Caki2 (cell line): ENCODE measurements at regions not wholly inside any gene's neighbourhood (a gene's known extent, or its start where the extent isn't known, plus 50 kb on each side); places are given as distances from the start of the nearest gene placed in this dataset.

Source experiments
- DNase-seq: peaks from one replicate; pipeline ENCODE4 v3.0.0-alpha.2; 2015; ENCODE audit warnings: low read depth
- in situ Hi-C: cut with HindIII; loops from 2 replicates; pipeline ENCODE4 v1.10.0; 2016; ENCODE audit warnings: low sequenced_read_pairs, low pct_unique_long_range_greater_than_20kb, mixed read lengths

DNA sequence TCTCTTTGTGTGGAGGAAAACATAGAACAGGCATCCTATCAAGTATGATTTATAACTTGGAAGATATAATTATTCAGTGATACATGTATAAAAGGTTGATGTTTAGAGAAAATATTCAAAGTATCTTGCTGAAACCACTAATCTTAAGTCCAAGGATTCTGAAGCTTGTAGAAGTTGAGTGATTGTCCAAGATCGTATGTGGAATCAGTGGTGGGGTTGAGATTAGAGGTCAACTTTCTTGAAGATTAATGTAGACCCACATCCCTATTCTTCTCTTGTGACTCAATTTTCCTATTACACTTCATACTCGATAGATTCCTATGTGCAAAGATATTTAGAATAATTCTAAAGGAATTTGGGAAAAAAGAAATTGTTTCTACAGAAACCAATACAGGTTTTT, 1565.9 kb upstream of the ACVR2A start:
- no peak for DNase-seq
- in situ Hi-C loops: no loop called here

DNA sequence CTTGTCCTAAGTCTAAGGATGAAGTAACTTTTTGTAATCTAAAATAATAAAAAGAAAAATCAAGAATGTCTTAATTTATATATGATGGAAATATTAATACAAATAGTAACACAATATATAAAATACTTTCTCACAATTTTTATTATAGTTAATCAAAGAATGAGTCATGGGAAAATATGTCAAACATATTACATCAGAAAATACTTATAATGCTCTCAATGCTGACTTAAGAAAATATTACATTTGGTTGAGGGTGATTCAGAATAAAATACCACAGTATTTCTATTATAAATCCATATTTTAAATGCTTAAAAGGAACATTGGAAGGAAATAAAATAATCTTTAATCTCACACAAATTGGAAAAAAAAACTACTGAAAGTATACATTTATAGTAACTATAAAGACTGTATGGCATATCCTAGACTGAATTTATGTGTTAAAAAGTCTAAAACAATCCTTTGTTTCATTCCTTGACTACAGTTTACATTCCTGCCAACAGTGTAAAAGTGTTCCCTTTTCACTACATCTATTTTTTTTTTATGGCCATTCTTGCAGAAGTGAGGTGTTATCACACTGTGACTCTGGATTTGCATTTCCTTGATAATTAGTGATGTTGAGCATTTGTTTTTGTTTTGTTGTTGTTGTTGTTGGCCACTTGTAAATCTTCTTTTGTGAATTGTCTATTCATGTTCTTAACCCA, 1573.5 kb upstream of the ACVR2A start:
- no peak for DNase-seq
- in situ Hi-C loops: no loop called here

- DNase-seq: no peak
- in situ Hi-C loops: no loop called here
Observed at GRCh38 chr2:146270618-146271017, 1574.2 kb upstream of the ACVR2A start.

GRCh38 chr2:146267093-146267492, 1577.7 kb upstream of the ACVR2A start:
- in situ Hi-C loops: no loop called here
- no peak for DNase-seq

DNA sequence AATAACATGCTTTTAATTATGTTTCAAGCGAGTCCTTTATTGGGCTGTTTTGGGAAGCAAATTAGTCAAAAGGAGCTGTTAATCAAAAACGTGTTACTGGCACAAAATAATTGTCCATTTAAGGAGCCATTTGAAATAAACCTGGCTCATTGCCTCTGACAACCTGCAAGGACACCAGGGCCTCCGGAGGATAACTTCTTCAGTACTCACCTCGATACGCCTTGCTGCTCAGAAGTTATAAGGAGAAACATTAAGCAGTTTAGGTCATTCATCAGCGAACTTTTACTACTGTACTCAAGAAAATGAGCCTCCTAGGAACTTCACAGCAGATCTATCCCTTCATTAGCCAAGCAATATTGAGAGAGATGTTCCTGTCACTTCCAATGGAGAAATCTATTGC, 1579.2 kb upstream of the ACVR2A start:
- DNase-seq: no peak
- in situ Hi-C loops: no loop called here

DNA sequence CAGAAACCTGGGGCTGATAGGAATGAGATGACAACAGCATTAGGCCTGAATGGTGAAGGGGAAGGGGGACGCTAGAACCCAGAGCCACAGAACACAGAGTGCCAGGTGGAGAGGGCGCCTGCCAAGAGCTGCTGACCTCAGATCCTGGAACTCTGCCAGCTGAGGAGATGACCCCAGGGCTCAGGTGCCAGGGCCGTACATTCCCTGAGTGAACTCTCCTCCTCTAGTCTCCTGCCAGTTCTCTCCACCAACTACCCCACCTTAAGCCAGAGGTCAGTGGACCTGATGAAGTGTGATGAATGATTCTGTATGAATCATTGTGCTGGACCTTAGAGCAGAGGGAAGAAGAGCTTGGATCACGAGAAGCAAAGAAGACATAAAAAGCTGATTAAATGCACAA, 1582.2 kb upstream of the ACVR2A start:
- in situ Hi-C loops: no loop called here
- DNase-seq: no peak

- in situ Hi-C loops: no loop called here
- DNase-seq: no peak
Observed at GRCh38 chr2:146260551-146260950, 1584.3 kb upstream of the ACVR2A start.

DNA sequence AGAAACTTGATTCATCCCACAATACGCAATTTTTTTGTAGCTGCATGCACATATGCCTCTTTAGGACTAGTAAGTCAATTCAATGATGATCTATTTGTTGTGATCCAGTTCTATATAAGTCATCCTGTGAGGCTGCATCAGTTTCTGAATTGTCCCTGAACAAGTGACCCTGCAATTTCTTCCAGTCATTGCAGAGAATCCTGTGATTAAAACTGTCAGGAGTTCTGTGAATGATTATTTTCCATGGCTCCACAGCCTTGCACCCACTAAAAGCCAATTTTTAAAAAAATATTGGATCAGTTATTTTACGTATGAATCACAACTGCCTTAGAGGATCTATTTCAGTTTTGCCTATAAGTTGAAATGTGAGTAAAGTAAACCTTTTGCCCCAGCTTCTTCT, 1585.0 kb upstream of the ACVR2A start:
- DNase-seq: no peak
- in situ Hi-C loops: no loop called here

DNA sequence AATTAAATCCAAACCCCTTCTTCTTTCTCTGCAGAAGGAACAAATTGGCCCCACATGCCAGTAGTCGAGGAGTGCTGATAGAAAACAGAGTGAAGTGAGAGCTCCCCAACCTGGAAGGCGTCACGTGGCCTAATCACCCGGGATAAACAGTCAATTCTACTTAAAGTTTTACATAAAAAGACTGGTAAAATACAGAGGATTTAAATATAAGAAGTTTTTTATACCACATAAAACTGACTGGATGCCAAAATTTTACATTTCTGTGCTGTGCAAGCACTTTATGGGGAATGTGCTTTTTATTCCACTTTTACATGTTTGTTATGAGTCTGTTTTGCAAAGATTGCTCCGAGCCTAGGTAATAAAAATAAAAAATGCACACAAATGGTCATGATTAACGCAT, 1586.8 kb upstream of the ACVR2A start:
- in situ Hi-C loops: no loop called here

DNA sequence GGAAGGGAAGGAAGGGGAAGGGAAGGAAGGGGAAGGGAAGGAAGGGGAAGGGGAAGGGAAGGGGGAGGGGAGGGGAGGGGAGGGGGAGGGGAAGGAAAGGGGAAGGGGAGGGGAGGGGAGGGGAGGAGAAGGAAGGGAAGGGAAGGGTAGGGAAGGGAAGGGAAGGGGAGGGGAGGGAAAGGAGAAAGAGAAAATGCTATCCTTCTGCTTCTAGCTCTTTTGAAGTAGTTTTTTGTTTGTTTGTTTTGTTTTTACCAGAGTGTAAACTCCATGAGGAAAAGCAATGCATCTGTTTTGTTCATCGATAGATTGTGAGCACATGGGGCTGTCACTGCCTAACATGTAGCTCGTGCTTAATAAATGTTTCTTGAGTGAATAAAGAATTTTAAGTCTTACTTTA, 1592.7 kb upstream of the ACVR2A start:
- in situ Hi-C loops: no loop called here
- DNase-seq: no peak

More for the DNA sequence above, 1586.8 kb upstream of the ACVR2A start:
- DNase-seq: no peak

DNA sequence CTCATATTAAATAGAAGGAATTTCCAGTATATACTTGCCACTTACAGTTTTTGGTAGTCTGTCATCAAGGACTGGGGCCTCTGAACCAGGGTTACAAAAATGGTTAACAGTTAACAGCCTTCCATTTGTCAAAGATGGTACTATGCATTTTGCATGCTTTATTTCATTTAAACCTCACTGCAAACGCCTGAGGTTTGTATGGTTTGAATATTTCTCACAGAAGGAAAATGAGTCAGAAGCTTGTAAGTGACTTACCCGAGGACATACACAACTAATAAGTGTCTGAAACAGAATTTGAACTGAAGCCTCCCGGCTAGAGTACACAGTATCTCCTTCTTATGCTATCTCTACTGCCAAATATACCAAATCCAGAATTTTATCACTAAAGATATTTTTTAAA, 1593.5 kb upstream of the ACVR2A start:
- no peak for DNase-seq
- in situ Hi-C loops: no loop called here

DNA sequence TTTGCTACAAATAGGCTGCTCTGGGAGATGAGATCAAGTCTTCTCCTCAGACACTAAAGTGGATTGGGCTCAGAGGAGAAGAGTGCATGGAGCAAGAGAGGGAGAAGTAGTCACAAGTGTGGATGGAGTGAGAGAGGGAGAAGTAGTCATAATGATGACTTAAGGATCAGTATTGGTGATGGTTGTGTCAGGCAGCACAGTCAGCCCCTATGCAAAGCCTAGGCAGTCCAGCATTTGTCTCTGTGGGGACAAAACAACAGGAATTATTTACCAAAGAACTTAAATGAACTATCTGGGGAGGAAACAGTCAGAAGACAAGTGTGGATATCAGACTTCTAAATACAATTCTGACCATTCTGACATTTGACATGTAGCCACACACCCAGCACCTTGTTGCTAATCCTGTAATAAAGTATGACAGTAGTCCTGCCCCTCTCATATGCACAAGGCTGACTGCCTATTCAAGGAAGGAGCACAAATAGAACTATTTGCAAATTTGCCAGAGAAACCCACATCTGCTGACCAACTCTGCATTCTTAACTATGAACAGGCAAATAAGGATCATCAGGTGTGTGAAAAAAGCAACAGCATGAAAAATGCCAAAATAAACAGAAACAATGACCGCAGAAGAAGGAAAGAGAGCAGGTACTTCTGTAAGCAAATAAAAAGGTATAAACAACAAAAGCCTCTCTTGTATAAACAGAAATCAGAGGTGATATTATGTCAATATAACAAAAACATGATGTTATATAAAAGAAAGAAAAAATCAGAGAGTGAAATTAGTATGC, 1597.9 kb upstream of the ACVR2A start:
- in situ Hi-C loops: no loop called here
- DNase-seq: no peak

DNA sequence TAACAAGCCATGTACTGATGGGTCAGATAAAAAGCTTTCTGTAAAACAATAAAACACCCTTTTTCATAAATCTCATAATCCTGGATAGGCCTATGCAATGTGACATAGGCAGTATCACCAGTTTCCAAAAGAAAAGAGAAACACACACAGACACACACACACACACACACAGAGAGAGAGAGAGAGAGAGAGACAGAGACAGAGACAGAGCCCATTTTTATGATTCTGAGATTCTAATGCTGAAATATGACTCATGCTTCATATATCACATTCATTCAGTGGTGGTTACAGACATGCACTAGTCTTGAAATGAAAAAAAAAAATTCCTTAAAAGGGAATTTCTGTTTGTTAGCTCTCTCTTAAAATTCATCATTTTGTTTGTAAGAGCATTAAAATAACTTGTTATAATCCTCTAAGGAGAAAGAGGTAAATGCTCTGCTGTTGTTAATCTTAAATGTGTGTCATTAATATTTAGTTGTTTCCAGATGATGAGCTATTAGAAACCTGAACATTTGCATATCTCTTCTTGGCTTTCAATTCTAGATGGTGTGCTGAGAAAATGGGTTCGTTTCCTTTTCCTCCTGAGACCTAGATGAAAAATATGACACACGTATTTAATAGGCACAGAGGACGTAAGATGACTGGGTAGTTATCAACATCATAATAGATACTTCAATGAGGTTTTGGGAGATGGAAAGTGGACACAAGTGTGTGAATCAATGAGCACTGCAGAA, 1598.7 kb upstream of the ACVR2A start:
- DNase-seq: no peak
- in situ Hi-C loops: no loop called here

DNA sequence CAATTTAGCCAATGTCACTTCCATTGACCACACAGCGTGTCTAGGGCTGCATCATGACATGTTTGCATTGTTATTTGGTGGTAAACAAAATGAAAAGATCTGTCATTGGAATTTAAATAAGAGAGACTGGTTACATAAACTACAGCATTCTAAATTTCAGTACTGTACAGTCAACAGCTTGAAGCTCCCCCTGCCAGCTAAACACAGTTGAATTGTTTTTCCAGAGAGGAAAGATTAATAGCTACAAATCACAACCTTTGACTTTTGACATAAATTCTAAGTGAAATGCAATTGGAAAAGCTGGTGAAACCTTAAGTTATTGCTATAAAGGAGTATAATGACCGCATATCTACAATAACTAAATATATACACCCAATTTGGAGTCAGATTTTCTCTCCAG, 1600.0 kb upstream of the ACVR2A start:
- in situ Hi-C loops: no loop called here

DNA sequence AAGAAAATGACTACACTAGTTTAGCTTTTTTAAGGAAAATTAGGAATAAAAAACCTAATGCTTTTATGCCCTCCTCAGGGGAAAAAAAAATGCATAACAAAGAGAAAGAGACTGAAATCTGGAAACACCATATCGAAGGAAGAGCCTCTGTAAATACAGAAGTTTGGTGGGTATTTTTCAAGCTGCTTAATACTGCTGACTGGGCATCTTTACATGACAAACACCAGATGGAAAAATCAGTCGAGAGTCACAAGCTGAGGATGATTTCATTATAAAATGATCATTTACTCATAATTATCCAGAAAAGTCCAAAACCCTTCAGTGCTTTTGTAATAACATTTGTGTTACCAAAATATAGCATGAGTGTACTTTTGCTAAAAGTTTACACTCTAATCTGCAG, 1600.7 kb upstream of the ACVR2A start:
- in situ Hi-C loops: no loop called here
- DNase-seq: no peak

More for the DNA sequence above, 1600.0 kb upstream of the ACVR2A start:
- no peak for DNase-seq

- no peak for DNase-seq
Observed at GRCh38 chr2:146241023-146241422, 1603.8 kb upstream of the ACVR2A start.

DNA sequence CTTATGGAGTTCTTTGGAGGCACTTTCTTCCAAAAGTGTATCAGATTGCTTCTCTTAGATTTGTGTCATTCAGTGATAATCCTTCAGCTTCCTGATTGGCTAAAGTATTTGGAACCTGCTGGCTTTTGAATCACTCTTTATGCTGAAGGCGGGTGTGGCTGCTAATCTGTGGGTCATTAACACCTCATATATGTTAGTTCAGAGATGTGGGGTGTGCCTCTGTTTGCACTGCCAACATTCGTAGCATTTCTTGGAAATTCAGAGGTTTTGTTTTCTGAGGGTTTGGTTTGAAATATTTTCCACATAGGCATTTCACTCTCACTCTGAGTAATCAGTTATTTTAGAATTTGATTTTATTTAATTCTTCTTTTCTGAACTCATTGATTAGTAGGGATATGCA, 1604.4 kb upstream of the ACVR2A start:
- in situ Hi-C loops: no loop called here
- DNase-seq: no peak

More at GRCh38 chr2:146241023-146241422, 1603.8 kb upstream of the ACVR2A start:
- in situ Hi-C loops: no loop called here

GRCh38 chr2:146239392-146240135, 1605.3 kb upstream of the ACVR2A start:
- no peak for DNase-seq
- in situ Hi-C loops: no loop called here
